ENCODE measurements at regions not wholly inside any gene's neighbourhood (a gene's known extent, or its start where the extent isn't known, plus 50 kb on each side); places are given as distances from the start of the nearest gene placed in this dataset.
"Not testable (repeated sequence)": the region's sequence is repeated elsewhere in the genome, so short reads cannot be mapped to it uniquely, and the experiment has no call there.

DNA sequence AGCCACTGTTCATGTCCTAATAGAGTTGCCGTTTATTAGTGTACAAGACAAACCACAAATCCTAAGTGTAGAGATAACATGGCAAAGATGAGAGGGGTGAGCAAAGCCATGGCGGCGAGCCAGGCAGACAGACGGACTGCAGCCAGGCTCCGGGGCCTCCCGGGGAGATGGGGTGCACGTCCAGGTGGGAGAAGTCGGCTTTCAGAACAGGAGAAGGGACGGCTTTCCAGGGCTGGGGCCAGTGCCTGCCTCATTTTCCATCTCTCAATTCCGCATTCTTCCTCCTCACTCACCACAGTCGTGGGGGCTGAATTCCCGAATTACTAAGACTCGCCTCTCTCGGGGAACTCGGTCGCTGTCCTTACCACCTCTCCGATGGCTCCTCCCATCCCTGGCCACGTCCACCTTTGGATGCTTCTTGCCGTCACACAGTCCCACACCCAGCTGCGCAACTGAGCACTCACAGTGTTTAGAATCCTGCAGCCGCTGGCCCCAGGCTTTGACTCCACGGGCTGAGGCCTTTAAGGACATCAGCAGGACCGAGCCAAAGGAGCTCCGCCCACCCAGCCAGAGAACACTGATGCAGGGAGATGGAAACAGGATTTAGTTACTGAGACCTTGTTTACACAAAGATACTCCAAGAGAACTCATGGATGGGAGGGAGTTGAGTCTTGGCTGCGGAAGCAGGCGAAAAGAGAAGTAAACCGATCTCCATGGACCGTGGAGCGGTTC lies 59.7 kb downstream of the RNF112 start:
- DNase-seq, result peak; percentile 76

DNA sequence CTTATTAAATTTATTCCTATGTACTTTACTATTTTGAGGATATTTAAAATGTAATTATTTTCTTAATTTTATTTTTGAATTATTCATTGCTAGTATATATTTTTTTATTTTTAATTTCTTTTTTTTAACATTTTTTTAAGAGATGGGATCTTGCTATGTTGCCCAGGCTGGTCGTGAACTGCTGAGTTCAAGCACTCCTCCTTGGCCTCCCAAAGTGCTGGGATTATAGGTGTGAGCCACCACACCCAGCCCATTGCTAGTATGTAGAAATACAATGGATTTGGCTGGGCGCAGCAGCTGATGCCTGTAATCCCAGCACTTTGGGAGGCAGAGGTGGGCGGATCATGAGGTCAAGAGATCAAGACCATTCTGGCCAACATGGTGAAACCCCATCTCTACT lies 59.2 kb upstream of the SLC47A1 start:
- not testable (repeated sequence) for DNase-seq

DNA sequence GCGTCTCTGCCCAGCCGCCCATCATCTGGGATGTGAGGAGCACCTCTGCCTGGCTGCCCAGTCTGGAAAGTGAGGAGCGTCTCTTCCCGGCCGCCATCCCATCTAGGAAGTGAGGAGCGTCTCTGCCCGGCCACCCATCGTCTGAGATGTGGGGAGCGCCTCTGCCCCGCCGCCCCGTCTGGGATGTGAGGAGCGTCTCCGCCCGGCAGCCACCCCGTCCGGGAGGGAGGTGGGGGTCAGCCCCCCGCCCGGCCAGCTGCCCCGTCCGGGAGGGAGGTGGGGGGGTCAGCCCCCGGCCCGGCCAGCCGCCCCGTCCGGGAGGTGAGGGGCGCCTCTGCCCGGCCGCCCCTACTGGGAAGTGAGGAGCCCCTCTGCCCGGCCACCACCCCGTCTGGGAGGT lies 57.9 kb upstream of the SLC47A1 start:
- DNase-seq, result not testable (repeated sequence)

DNA sequence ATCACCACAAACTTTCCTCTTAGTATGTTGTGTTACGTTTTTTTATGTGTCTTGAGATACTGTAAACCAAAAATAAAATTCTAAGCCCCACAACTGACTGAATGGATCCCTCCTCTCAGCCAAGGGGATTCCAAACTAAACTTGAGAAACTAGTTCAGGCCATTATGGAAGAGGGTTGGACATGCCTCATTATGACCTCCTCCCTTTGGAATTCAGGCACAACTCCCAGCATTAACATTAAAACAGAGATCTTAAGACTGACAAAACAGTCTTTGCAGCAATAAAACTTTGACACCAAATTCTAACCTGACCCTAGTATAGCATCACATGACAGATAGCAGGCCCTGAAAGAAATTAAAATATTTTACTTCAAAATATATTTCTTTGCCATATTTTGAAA lies 51.1 kb upstream of the SLC47A1 start:
- DNase-seq, result no peak
